Bronchial epithelial cell (primary cell): ENCODE measurements at regions not wholly inside any gene's neighbourhood (a gene's known extent, or its start where the extent isn't known, plus 50 kb on each side); places are given as distances from the start of the nearest gene placed in this dataset.

Experiments
- DNase-seq: peaks from one replicate; pipeline ENCODE4 v3.0.0-alpha.2; 2010; ENCODE audit warnings: low read depth
- FAIRE-seq: peaks from 2 replicates; lab custom pipeline; 2011; peaks lifted over from hg19 to GRCh38; lab: Jason Lieb, UNC
- H3K27me3 ChIP-seq: 2 replicates; pipeline ENCODE4 v1.5.1; 2011; ENCODE audit warnings: low read length; ENCODE audit not compliant: control insufficient read depth, insufficient read depth
- H3K36me3 ChIP-seq: 2 replicates; pipeline ENCODE4 v1.5.1; 2011; ENCODE audit warnings: low read length; ENCODE audit not compliant: control insufficient read depth, insufficient read depth
- H3K4me3 ChIP-seq: 2 replicates; pipeline ENCODE4 v1.5.1; 2011; ENCODE audit warnings: mild to moderate bottlenecking, low read depth, low read length, control low read depth
- CTCF ChIP-seq: IDR thresholded peaks from 2 replicates; pipeline ENCODE4 v1.5.1; 2011; ENCODE audit warnings: mild to moderate bottlenecking, moderate library complexity, low read length, control low read depth, inconsistent platforms; ENCODE audit not compliant: insufficient read depth, severe bottlenecking

- FAIRE-seq (no peak), DNase-seq (no peak)
- Histone ChIP-seq H3K4me3 (no peak overlapping the region), H3K36me3 (no peaks in the 10 kb centered on the region), H3K27me3 (no peaks in the 10 kb centered on the region)
- TF ChIP-seq CTCF: no peak
Observed at GRCh38 chr2:41703123-41703522, 344.7 kb upstream of the PKDCC start.

- FAIRE-seq (no peak), DNase-seq (no peak)
- Histone ChIP-seq H3K4me3 (no peak overlapping the region), H3K36me3 (no peaks in the 10 kb centered on the region), H3K27me3 (no peaks in the 10 kb centered on the region)
- no peak for TF ChIP-seq CTCF
Observed at GRCh38 chr2:41705634-41706033, 342.2 kb upstream of the PKDCC start.

GRCh38 chr2:41706286-41706685 is 341.5 kb upstream of the PKDCC start:
- Histone ChIP-seq H3K27me3 (no peaks in the 10 kb centered on the region), H3K36me3 (no peaks in the 10 kb centered on the region), H3K4me3 (no peak overlapping the region)
- no peak for TF ChIP-seq CTCF
- DNase-seq: peak; percentile 29
- FAIRE-seq: no peak

- no peak for DNase-seq
- TF ChIP-seq CTCF: no peak
- Histone ChIP-seq H3K4me3 (no peak overlapping the region), H3K27me3 (no peaks in the 10 kb centered on the region), H3K36me3 (no peaks in the 10 kb centered on the region)
- FAIRE-seq: no peak
Observed at GRCh38 chr2:41707790-41708451, 339.9 kb upstream of the PKDCC start.

- DNase-seq: peak; percentile 92
- TF ChIP-seq CTCF: no peak
Observed at GRCh38 chr2:41709702-41710599, 337.9 kb upstream of the PKDCC start.

More at GRCh38 chr2:41709702-41710599, 337.9 kb upstream of the PKDCC start:
- Histone ChIP-seq H3K27me3 (no peaks in the 10 kb centered on the region), H3K4me3 (no peak overlapping the region), H3K36me3 (no peaks in the 10 kb centered on the region)
- FAIRE-seq: peak; percentile 64
